Neural cell (in vitro differentiated cells): ENCODE measurements at regions not wholly inside any gene's neighbourhood (a gene's known extent, or its start where the extent isn't known, plus 50 kb on each side); places are given as distances from the start of the nearest gene placed in this dataset.

ENCODE experiments used
- H2AFZ ChIP-seq: fragments of 200-600, 300-800 bp; sonication (generic), shearing (Covaris generic); 2 replicates; pipeline ENCODE4 v1.6.0; 2014; ENCODE audit warnings: low read depth, mild to moderate bottlenecking, antibody characterized with exemption, low read length, moderate library complexity
- H3F3A ChIP-seq: fragments of 200-600 bp; shearing (Covaris generic); 2 replicates; pipeline ENCODE4 v1.6.1; 2016; ENCODE audit warnings: mild to moderate bottlenecking, moderate library complexity, mixed read lengths, antibody characterized with exemption, low read length; ENCODE audit not compliant: insufficient read depth, poor library complexity, severe bottlenecking
- H3K27ac ChIP-seq: fragments of 200-600, 300-800 bp; sonication (generic), shearing (Covaris generic); 2 replicates; pipeline ENCODE4 v1.5.1; 2014; ENCODE audit warnings: mild to moderate bottlenecking, low read length, moderate library complexity
- H3K27me3 ChIP-seq: fragments of 300-800, 200-600 bp; sonication (generic), shearing (Covaris generic); 2 replicates; pipeline ENCODE4 v1.6.0; 2014; ENCODE audit warnings: mild to moderate bottlenecking, low read depth, low read length, moderate library complexity; ENCODE audit not compliant: insufficient read depth
- H3K36me3 ChIP-seq: fragments of 300-800, 200-600 bp; sonication (generic), shearing (Covaris generic); 2 replicates; pipeline ENCODE4 v1.5.1; 2014; ENCODE audit warnings: mild to moderate bottlenecking, antibody characterized with exemption, low read length, moderate library complexity; ENCODE audit not compliant: insufficient read depth
- H3K4me2 ChIP-seq: fragments of 300-800, 200-600 bp; sonication (generic), shearing (Covaris generic); 2 replicates; pipeline ENCODE4 v1.6.0; 2014; ENCODE audit warnings: mild to moderate bottlenecking, low read length
- H3K4me3 ChIP-seq: fragments of 300-800, 200-600 bp; sonication (generic), shearing (Covaris generic); 2 replicates; pipeline ENCODE4 v1.5.1; 2014; ENCODE audit warnings: mild to moderate bottlenecking, low read length, moderate library complexity
- H3K79me2 ChIP-seq: fragments of 200-600 bp; shearing (Covaris generic); replicated peaks from 2 replicates; pipeline ENCODE4 v1.6.0; 2014; ENCODE audit warnings: mild to moderate bottlenecking, low read length, moderate library complexity; ENCODE audit not compliant: insufficient read depth
- H3K9ac ChIP-seq: fragments of 300-800, 200-600 bp; sonication (generic), shearing (Covaris generic); 2 replicates; pipeline ENCODE4 v1.6.1; 2016; ENCODE audit warnings: mild to moderate bottlenecking, low read length, mixed read lengths
- H3K9me2 ChIP-seq: fragments of 200-600 bp; shearing (Covaris generic); 2 replicates; pipeline ENCODE4 v1.6.1; 2016; ENCODE audit warnings: mild to moderate bottlenecking, low read length, mixed read lengths; ENCODE audit not compliant: insufficient read depth
- H3K9me3 ChIP-seq: fragments of 200-600, 300-800 bp; sonication (generic), shearing (Covaris generic); 2 replicates; pipeline ENCODE4 v1.6.1; 2016; ENCODE audit warnings: mild to moderate bottlenecking, mixed run types, low read length, moderate library complexity, mixed read lengths
- H4K20me1 ChIP-seq: fragments of 200-600 bp; shearing (Covaris generic); 2 replicates; pipeline ENCODE4 v1.6.1; 2016; ENCODE audit warnings: mild to moderate bottlenecking, mixed run types; ENCODE audit not compliant: insufficient read depth
- EP300 ChIP-seq: fragments of 450-650 bp; conservative IDR thresholded peaks from 2 replicates; pipeline ENCODE4 v1.6.1; 2014; ENCODE audit warnings: antibody characterized with exemption, mild to moderate bottlenecking, moderate library complexity; ENCODE audit not compliant: poor library complexity, severe bottlenecking
- EZH2 ChIP-seq: fragments of 200-600, 300-800 bp; shearing (Covaris generic), sonication (generic); IDR thresholded peaks from 2 replicates; pipeline ENCODE4 v1.6.1; 2014; ENCODE audit warnings: antibody characterized with exemption, low read length, borderline replicate concordance, mild to moderate bottlenecking; ENCODE audit not compliant: insufficient read depth, poor library complexity, severe bottlenecking
- MXI1 ChIP-seq: fragments of 450-650 bp; conservative IDR thresholded peaks from 2 replicates; pipeline ENCODE4 v1.6.1; 2014; ENCODE audit warnings: antibody characterized with exemption, mild to moderate bottlenecking; ENCODE audit not compliant: poor library complexity, severe bottlenecking
- POLR2AphosphoS5 ChIP-seq: IDR thresholded peaks from 2 replicates; pipeline ENCODE4 v1.6.1; 2012
- RAD21 ChIP-seq: fragments of 450-650 bp; conservative IDR thresholded peaks from 2 replicates; pipeline ENCODE4 v1.6.1; 2014; ENCODE audit warnings: antibody characterized with exemption, mild to moderate bottlenecking, moderate library complexity
- SMC3 ChIP-seq: fragments of 450-650 bp; conservative IDR thresholded peaks from 2 replicates; pipeline ENCODE4 v1.6.1; 2014; ENCODE audit warnings: antibody characterized with exemption, mild to moderate bottlenecking, moderate library complexity; ENCODE audit not compliant: poor library complexity
- TAF1 ChIP-seq: IDR thresholded peaks from 2 replicates; pipeline ENCODE4 v1.6.1; 2012; ENCODE audit warnings: low read depth
- TF ChIP-seq, protein P1 (sequence below): IDR thresholded peaks from 2 replicates; pipeline ENCODE4 v1.6.1; 2012; ENCODE audit warnings: borderline replicate concordance
- TF ChIP-seq, protein P2 (sequence below): fragments of 450-650 bp; IDR thresholded peaks from 2 replicates; pipeline ENCODE4 v1.5.1; 2014; ENCODE audit warnings: antibody characterized with exemption, mild to moderate bottlenecking, moderate library complexity; ENCODE audit not compliant: poor library complexity, severe bottlenecking

DNA sequence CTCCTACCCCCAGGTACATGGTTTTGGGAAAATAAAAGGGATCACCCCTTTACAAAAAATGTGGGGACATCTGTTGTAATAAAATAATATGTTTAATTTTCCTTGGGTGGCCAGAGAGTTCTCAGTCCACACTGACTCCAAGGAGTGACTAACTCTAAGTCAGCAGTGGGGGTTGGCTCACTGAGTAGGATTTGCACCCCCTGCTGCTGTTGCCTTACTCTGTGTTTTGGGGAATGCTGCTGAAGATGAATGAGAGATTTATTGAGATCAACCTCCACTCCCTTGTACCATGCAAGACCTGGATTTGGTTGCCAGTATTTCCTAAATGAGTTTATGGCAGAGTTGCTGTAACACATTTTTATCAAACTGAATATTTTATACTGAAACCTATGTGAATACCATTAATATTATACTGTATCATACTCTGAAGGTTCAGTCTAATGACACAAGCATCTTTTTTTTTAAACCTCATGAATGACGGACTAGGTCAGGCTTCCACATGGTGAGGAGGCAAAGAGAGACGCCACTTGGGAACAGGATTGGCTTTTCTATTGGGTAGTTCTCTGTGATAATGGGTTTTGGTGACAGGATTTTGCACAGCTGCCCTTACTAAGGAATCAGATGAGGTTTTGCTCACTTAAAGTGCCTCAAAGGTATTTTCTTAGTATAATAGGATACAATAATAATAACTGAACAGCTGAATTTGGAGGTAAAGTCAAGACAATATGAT is 121.3 kb upstream of the OSMR start:
- Histone ChIP-seq H4K20me1 (no peaks in the 10 kb centered on the region), H3F3A (no peaks in the 10 kb centered on the region), H3K9me2 (no peaks in the 10 kb centered on the region), H3K9me3 (no peaks in the 10 kb centered on the region), H3K36me3 (no peaks in the 10 kb centered on the region), H2AFZ (no peak overlapping the region), H3K27me3 (no peaks in the 10 kb centered on the region), H3K79me2 (no peaks in the 10 kb centered on the region), H3K4me3 (peak overlapping the region; percentile 32), H3K27ac (no peak overlapping the region), H3K9ac (no peak overlapping the region), H3K4me2 (no peak overlapping the region)
- TF ChIP-seq POLR2AphosphoS5 (no peak), TAF1 (no peak), MXI1 (no peak), RAD21 (no peak), SMC3 (no peak), EZH2 (no peak), EP300 (no peak)
- TF ChIP-seq, protein P1, sequence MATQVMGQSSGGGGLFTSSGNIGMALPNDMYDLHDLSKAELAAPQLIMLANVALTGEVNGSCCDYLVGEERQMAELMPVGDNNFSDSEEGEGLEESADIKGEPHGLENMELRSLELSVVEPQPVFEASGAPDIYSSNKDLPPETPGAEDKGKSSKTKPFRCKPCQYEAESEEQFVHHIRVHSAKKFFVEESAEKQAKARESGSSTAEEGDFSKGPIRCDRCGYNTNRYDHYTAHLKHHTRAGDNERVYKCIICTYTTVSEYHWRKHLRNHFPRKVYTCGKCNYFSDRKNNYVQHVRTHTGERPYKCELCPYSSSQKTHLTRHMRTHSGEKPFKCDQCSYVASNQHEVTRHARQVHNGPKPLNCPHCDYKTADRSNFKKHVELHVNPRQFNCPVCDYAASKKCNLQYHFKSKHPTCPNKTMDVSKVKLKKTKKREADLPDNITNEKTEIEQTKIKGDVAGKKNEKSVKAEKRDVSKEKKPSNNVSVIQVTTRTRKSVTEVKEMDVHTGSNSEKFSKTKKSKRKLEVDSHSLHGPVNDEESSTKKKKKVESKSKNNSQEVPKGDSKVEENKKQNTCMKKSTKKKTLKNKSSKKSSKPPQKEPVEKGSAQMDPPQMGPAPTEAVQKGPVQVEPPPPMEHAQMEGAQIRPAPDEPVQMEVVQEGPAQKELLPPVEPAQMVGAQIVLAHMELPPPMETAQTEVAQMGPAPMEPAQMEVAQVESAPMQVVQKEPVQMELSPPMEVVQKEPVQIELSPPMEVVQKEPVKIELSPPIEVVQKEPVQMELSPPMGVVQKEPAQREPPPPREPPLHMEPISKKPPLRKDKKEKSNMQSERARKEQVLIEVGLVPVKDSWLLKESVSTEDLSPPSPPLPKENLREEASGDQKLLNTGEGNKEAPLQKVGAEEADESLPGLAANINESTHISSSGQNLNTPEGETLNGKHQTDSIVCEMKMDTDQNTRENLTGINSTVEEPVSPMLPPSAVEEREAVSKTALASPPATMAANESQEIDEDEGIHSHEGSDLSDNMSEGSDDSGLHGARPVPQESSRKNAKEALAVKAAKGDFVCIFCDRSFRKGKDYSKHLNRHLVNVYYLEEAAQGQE: no peak
- TF ChIP-seq, protein P2, sequence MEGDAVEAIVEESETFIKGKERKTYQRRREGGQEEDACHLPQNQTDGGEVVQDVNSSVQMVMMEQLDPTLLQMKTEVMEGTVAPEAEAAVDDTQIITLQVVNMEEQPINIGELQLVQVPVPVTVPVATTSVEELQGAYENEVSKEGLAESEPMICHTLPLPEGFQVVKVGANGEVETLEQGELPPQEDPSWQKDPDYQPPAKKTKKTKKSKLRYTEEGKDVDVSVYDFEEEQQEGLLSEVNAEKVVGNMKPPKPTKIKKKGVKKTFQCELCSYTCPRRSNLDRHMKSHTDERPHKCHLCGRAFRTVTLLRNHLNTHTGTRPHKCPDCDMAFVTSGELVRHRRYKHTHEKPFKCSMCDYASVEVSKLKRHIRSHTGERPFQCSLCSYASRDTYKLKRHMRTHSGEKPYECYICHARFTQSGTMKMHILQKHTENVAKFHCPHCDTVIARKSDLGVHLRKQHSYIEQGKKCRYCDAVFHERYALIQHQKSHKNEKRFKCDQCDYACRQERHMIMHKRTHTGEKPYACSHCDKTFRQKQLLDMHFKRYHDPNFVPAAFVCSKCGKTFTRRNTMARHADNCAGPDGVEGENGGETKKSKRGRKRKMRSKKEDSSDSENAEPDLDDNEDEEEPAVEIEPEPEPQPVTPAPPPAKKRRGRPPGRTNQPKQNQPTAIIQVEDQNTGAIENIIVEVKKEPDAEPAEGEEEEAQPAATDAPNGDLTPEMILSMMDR: no peak

DNA sequence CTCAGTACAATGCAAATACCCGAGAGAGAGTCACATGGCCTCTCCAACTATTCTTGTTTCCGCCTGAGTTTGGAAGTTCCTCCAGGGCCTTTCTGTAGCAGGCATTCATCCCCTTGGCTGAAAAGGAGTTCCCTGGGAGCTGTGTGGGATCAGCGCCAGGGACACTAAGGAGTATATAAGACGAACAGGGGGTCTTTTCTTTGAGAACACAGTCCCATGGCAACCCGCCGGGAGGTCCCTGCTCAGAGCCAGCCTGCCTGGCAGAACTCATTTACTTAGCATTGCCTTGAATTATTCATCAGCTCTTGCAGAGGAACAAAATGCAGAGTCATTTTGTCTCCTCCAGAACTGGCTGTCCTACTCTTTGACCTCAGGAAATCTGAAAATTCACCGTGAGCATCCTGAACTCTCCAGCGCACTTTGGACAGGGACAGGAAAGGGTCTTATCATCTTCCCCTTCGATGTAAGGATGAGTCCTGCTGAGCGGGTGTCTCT is 120.4 kb upstream of the OSMR start:
- Histone ChIP-seq H3K9me3 (no peaks in the 10 kb centered on the region), H3K79me2 (no peaks in the 10 kb centered on the region), H3K27me3 (no peaks in the 10 kb centered on the region), H3K4me3 (peak overlapping the region; percentile 32), H3K9ac (no peak overlapping the region), H3F3A (no peaks in the 10 kb centered on the region), H4K20me1 (no peaks in the 10 kb centered on the region), H3K27ac (peak overlapping the region; percentile 3), H3K9me2 (no peaks in the 10 kb centered on the region), H2AFZ (no peak overlapping the region), H3K4me2 (peak overlapping the region; percentile 9), H3K36me3 (no peaks in the 10 kb centered on the region)
- TF ChIP-seq RAD21 (no peak), SMC3 (no peak), MXI1 (no peak), EZH2 (no peak), TAF1 (no peak), POLR2AphosphoS5 (no peak)
- TF ChIP-seq, protein P1: no peak
- TF ChIP-seq, protein P2: no peak
